Hepatocyte (in vitro differentiated cells): ENCODE measurements at regions not wholly inside any gene's neighbourhood (a gene's known extent, or its start where the extent isn't known, plus 50 kb on each side); places are given as distances from the start of the nearest gene placed in this dataset.

ENCODE experiments used
- DNase-seq: peaks from one replicate; pipeline ENCODE4 v3.0.0-alpha.2; 2016; ENCODE audit warnings: low spot score
- H2AFZ ChIP-seq: fragments of 200-600 bp; sonication (generic); 2 replicates; pipeline ENCODE4 v1.6.0; 2016; ENCODE audit warnings: antibody characterized with exemption, mild to moderate bottlenecking
- H3K27ac ChIP-seq: fragments of 200-600 bp; sonication (generic); 2 replicates; pipeline ENCODE4 v1.5.1; 2016; ENCODE audit warnings: mild to moderate bottlenecking
- H3K27me3 ChIP-seq: fragments of 200-600 bp; sonication (generic); 2 replicates; pipeline ENCODE4 v1.6.1; 2016
- H3K36me3 ChIP-seq: fragments of 200-600 bp; sonication (generic); replicated peaks from 2 replicates; pipeline ENCODE4 v1.5.1; 2016; ENCODE audit warnings: low read depth; ENCODE audit not compliant: insufficient read depth
- H3K4me1 ChIP-seq: fragments of 200-600 bp; sonication (generic); 2 replicates; pipeline ENCODE4 v1.5.1; 2016; ENCODE audit warnings: mild to moderate bottlenecking, moderate library complexity; ENCODE audit not compliant: insufficient read depth
- H3K4me2 ChIP-seq: fragments of 200-600 bp; sonication (generic); 2 replicates; pipeline ENCODE4 v1.6.0; 2016
- H3K4me3 ChIP-seq: fragments of 200-600 bp; sonication (generic); 2 replicates; pipeline ENCODE4 v1.5.1; 2016; ENCODE audit warnings: mild to moderate bottlenecking
- H3K79me2 ChIP-seq: fragments of 200-600 bp; sonication (generic); 2 replicates; pipeline ENCODE4 v1.6.0; 2017; ENCODE audit warnings: mild to moderate bottlenecking
- H3K9me2 ChIP-seq: fragments of 200-600 bp; sonication (generic); replicated peaks from 2 replicates; pipeline ENCODE4 v1.6.0; 2017; ENCODE audit warnings: mild to moderate bottlenecking; ENCODE audit not compliant: insufficient read depth
- H3K9me3 ChIP-seq: fragments of 200-600 bp; sonication (generic); 2 replicates; pipeline ENCODE4 v1.5.1; 2016; ENCODE audit warnings: low read depth, mild to moderate bottlenecking
- H4K20me1 ChIP-seq: fragments of 200-600 bp; sonication (generic); 2 replicates; pipeline ENCODE4 v1.6.0; 2016; ENCODE audit warnings: mild to moderate bottlenecking; ENCODE audit not compliant: insufficient read depth, poor library complexity, severe bottlenecking
- CTCF ChIP-seq: fragments of 200-600 bp; sonication (generic); IDR thresholded peaks from 2 replicates; pipeline ENCODE4 v1.5.1; 2016; ENCODE audit warnings: antibody characterized with exemption, mild to moderate bottlenecking; ENCODE audit not compliant: poor library complexity
- EZH2 ChIP-seq: fragments of 200-600 bp; sonication (generic); IDR thresholded peaks from 2 replicates; pipeline ENCODE4 v1.6.1; 2016; ENCODE audit warnings: antibody characterized with exemption, mild to moderate bottlenecking, borderline replicate concordance
- EZH2phosphoT487 ChIP-seq: fragments of 200-600 bp; sonication (generic); IDR thresholded peaks from one replicate; pipeline ENCODE4 v1.6.1; 2018; ENCODE audit warnings: antibody characterized with exemption, mild to moderate bottlenecking, low read depth, moderate library complexity; ENCODE audit not compliant: unreplicated experiment, severe bottlenecking
- WGBS: methylation state at CpG from one replicate; pipeline ENCODE4 v1.1.6; 2016; ENCODE audit warnings: low lambda C conversion rate; ENCODE audit errors: missing lambda C conversion rate; 5-methylcytosine and 5-hydroxymethylcytosine counted together

- H3K27ac ChIP-seq: no peak overlapping the region
- H2AFZ ChIP-seq: no peak overlapping the region
- H3K27me3 ChIP-seq: no peaks in the 10 kb centered on the region
- no peak overlapping the region for H3K4me3 ChIP-seq
- TF ChIP-seq EZH2phosphoT487 (no peak), CTCF (no peak), EZH2 (no peak)
- WGBS: 82% methylated on average over 6 of the region's 6 CpGs
- no peaks in the 10 kb centered on the region for H4K20me1 ChIP-seq
- no peaks in the 10 kb centered on the region for H3K36me3 ChIP-seq
- no peak for DNase-seq
- no peaks in the 10 kb centered on the region for H3K4me1 ChIP-seq
- H3K4me2 ChIP-seq: no peak overlapping the region
- no peaks in the 10 kb centered on the region for H3K9me3 ChIP-seq
- no peaks in the 10 kb centered on the region for H3K79me2 ChIP-seq
- no peaks in the 10 kb centered on the region for H3K9me2 ChIP-seq
These were observed 61.8 kb upstream of the A1CF start for GRCh38 chr10:50946991-50947781.

- no peak overlapping the region for H3K4me2 ChIP-seq
- 79% methylated on average over 4 of the region's 4 CpGs for WGBS
- no peaks in the 10 kb centered on the region for H3K79me2 ChIP-seq
- H4K20me1 ChIP-seq: no peaks in the 10 kb centered on the region
- DNase-seq: no peak
- TF ChIP-seq EZH2phosphoT487: no peak
- TF ChIP-seq CTCF: no peak
- TF ChIP-seq EZH2: no peak
- no peak overlapping the region for H3K4me3 ChIP-seq
- no peaks in the 10 kb centered on the region for H3K9me3 ChIP-seq
- H3K27ac ChIP-seq: no peak overlapping the region
- no peaks in the 10 kb centered on the region for H3K36me3 ChIP-seq
- no peaks in the 10 kb centered on the region for H3K9me2 ChIP-seq
- no peak overlapping the region for H2AFZ ChIP-seq
- no peaks in the 10 kb centered on the region for H3K27me3 ChIP-seq
- H3K4me1 ChIP-seq: no peaks in the 10 kb centered on the region
These were observed 65.9 kb upstream of the A1CF start for GRCh38 chr10:50951365-50951764.

- H3K4me2 ChIP-seq: no peak overlapping the region
- no peak overlapping the region for H2AFZ ChIP-seq
- H3K36me3 ChIP-seq: no peaks in the 10 kb centered on the region
- H3K79me2 ChIP-seq: no peaks in the 10 kb centered on the region
- H3K9me3 ChIP-seq: no peaks in the 10 kb centered on the region
- TF ChIP-seq EZH2 (no peak), CTCF (no peak)
- H3K4me3 ChIP-seq: no peak overlapping the region
- no peaks in the 10 kb centered on the region for H3K4me1 ChIP-seq
- no peaks in the 10 kb centered on the region for H3K9me2 ChIP-seq
- no peaks in the 10 kb centered on the region for H4K20me1 ChIP-seq
- H3K27me3 ChIP-seq: no peaks in the 10 kb centered on the region
- no peak for DNase-seq
- no peak overlapping the region for H3K27ac ChIP-seq
These were observed 75.9 kb upstream of the A1CF start for GRCh38 chr10:50961297-50961696.

GRCh38 chr10:50963063-50963462 lies 77.6 kb upstream of the A1CF start:
- no peak for TF ChIP-seq EZH2
- no peak for TF ChIP-seq CTCF
- no peak for TF ChIP-seq EZH2phosphoT487
- H4K20me1 ChIP-seq: no peaks in the 10 kb centered on the region
- H3K27me3 ChIP-seq: no peaks in the 10 kb centered on the region
- H2AFZ ChIP-seq: no peak overlapping the region
- no peak overlapping the region for H3K4me2 ChIP-seq
- H3K36me3 ChIP-seq: no peaks in the 10 kb centered on the region
- DNase-seq: no peak
- H3K4me1 ChIP-seq: no peaks in the 10 kb centered on the region
- H3K9me3 ChIP-seq: no peaks in the 10 kb centered on the region
- H3K4me3 ChIP-seq: no peak overlapping the region
- WGBS: 87% methylated on average over 1 of the region's 1 CpG
- H3K9me2 ChIP-seq: no peaks in the 10 kb centered on the region
- H3K27ac ChIP-seq: no peak overlapping the region
- no peaks in the 10 kb centered on the region for H3K79me2 ChIP-seq
